ENCODE measurements at regions not wholly inside any gene's neighbourhood (a gene's known extent, or its start where the extent isn't known, plus 50 kb on each side); places are given as distances from the start of the nearest gene placed in this dataset.

- TF ChIP-seq CTCF (IDR thresholded peaks at IDR 0.05) (peak in 2 of 6 experiments; percentile 7 to 16), POLR2A (IDR thresholded peaks at IDR 0.05) (no peak)
Measured at GRCh38 chr1:63189677-63190076, 132.7 kb upstream of the FOXD3 start.

Measured in adrenal gland (tissue), 5 donors.